Subcutaneous abdominal adipose tissue (tissue), 5 donors: ENCODE measurements at regions not wholly inside any gene's neighbourhood (a gene's known extent, or its start where the extent isn't known, plus 50 kb on each side); places are given as distances from the start of the nearest gene placed in this dataset.
"Not testable (repeated sequence)": the region's sequence is repeated elsewhere in the genome, so short reads cannot be mapped to it uniquely, and the experiment has no call there.

Experiments used
- H3K27ac ChIP-seq: one replicate; pipeline ENCODE4 v1.7.0; 2013; ENCODE audit warnings: low read depth, mild to moderate bottlenecking, inconsistent platforms, low read length, moderate library complexity
- H3K27me3 ChIP-seq, 5 donors: one replicate each; pipeline ENCODE4 v1.7.0; 2013; ENCODE audit warnings: low read length in 5 of 5, inconsistent platforms in 1 of 5; ENCODE audit not compliant: control insufficient read depth in 5 of 5, insufficient read depth in 4 of 5
- H3K36me3 ChIP-seq, 5 donors: one replicate each; pipeline ENCODE4 v1.7.0; 2013; ENCODE audit warnings: low read length in 5 of 5; ENCODE audit not compliant: control insufficient read depth in 5 of 5, insufficient read depth in 5 of 5
- H3K4me1 ChIP-seq, 5 donors: one replicate each; pipeline ENCODE4 v1.7.0; 2013; ENCODE audit warnings: low read length in 5 of 5, mild to moderate bottlenecking in 3 of 5, moderate library complexity in 1 of 5; ENCODE audit not compliant: control insufficient read depth in 5 of 5, insufficient read depth in 5 of 5
- H3K4me3 ChIP-seq, 5 donors: one replicate each; pipeline ENCODE4 v1.7.0; 2013; ENCODE audit warnings: low read length in 5 of 5, low read depth in 1 of 5
- H3K9ac ChIP-seq, 5 donors: one replicate each; pipeline ENCODE4 v1.7.0; 2013; ENCODE audit warnings: low read length in 5 of 5, mild to moderate bottlenecking in 4 of 5, moderate library complexity in 3 of 5
- H3K9me3 ChIP-seq, 5 donors: one replicate each; pipeline ENCODE4 v1.7.0; 2013; ENCODE audit warnings: low read length in 5 of 5; ENCODE audit not compliant: control insufficient read depth in 5 of 5
- donor health status: healthy.
- donor health status: healthy.
- donor health status: healthy.
- donor health status: healthy.
- donor health status: healthy.

GRCh38 chr11:100594320-100594719 is 92.8 kb upstream of the ARHGAP42 start:
- H3K27ac ChIP-seq: no peak overlapping the region
- H3K4me1 ChIP-seq: no peaks in the 10 kb centered on the region
- H3K9me3 ChIP-seq: no peaks in the 10 kb centered on the region
- H3K27me3 ChIP-seq: no peaks in the 10 kb centered on the region
- H3K36me3 ChIP-seq: no peaks in the 10 kb centered on the region
- H3K9ac ChIP-seq: no peak overlapping the region
- H3K4me3 ChIP-seq: no peak overlapping the region

GRCh38 chr11:100600941-100601340 is 86.1 kb upstream of the ARHGAP42 start:
- H3K27ac ChIP-seq: no peak overlapping the region

GRCh38 chr11:100602716-100603115 is 84.4 kb upstream of the ARHGAP42 start:
- no peak overlapping the region for H3K27ac ChIP-seq
- peaks cover 0 to 8% (median 0%) of the 10 kb centered on the region in 5 donors for H3K4me1 ChIP-seq
- H3K9ac ChIP-seq: no peak overlapping the region
- H3K36me3 ChIP-seq: no peaks in the 10 kb centered on the region
- H3K9me3 ChIP-seq: no peaks in the 10 kb centered on the region
- no peaks in the 10 kb centered on the region for H3K27me3 ChIP-seq
- no peak overlapping the region for H3K4me3 ChIP-seq

More at GRCh38 chr11:100600941-100601340, 86.1 kb upstream of the ARHGAP42 start:
- H3K27me3 ChIP-seq: no peaks in the 10 kb centered on the region
- H3K4me3 ChIP-seq: no peak overlapping the region
- no peak overlapping the region for H3K9ac ChIP-seq
- no peaks in the 10 kb centered on the region for H3K36me3 ChIP-seq
- H3K9me3 ChIP-seq: no peaks in the 10 kb centered on the region
- H3K4me1 ChIP-seq: peaks cover 0 to 8% (median 0%) of the 10 kb centered on the region in 5 donors

GRCh38 chr11:100607761-100608160 is 79.3 kb upstream of the ARHGAP42 start:
- H3K9me3 ChIP-seq, H3K36me3 ChIP-seq, H3K27me3 ChIP-seq, H3K4me1 ChIP-seq, H3K4me3 ChIP-seq, H3K27ac ChIP-seq, H3K9ac ChIP-seq: not testable (repeated sequence)

- H3K4me3 ChIP-seq: no peak overlapping the region
- no peak overlapping the region for H3K9ac ChIP-seq
- H3K9me3 ChIP-seq: peaks cover 0 to 5% (median 3%) of the 10 kb centered on the region in 5 donors
- no peaks in the 10 kb centered on the region for H3K27me3 ChIP-seq
- no peaks in the 10 kb centered on the region for H3K4me1 ChIP-seq
- H3K27ac ChIP-seq: no peak overlapping the region
- H3K36me3 ChIP-seq: no peaks in the 10 kb centered on the region
These were observed 74.3 kb upstream of the ARHGAP42 start for GRCh38 chr11:100612766-100613165.

- no peaks in the 10 kb centered on the region for H3K27me3 ChIP-seq
- H3K27ac ChIP-seq: no peak overlapping the region
- no peaks in the 10 kb centered on the region for H3K4me1 ChIP-seq
- H3K36me3 ChIP-seq: no peaks in the 10 kb centered on the region
- H3K9ac ChIP-seq: no peak overlapping the region
- H3K4me3 ChIP-seq: no peak overlapping the region
- peaks cover 0 to 21% (median 13%) of the 10 kb centered on the region in 5 donors for H3K9me3 ChIP-seq
These were observed 68.2 kb upstream of the ARHGAP42 start for GRCh38 chr11:100618914-100619313.

GRCh38 chr11:100619484-100619883 is 67.6 kb upstream of the ARHGAP42 start:
- Histone ChIP-seq H3K27ac (no peak overlapping the region), H3K9me3 (peaks cover 0 to 21% (median 15%) of the 10 kb centered on the region in 5 donors), H3K27me3 (no peaks in the 10 kb centered on the region), H3K4me3 (no peak overlapping the region), H3K4me1 (no peaks in the 10 kb centered on the region), H3K9ac (no peak overlapping the region), H3K36me3 (no peaks in the 10 kb centered on the region)

- Histone ChIP-seq H3K4me1 (no peaks in the 10 kb centered on the region), H3K36me3 (no peaks in the 10 kb centered on the region), H3K9ac (no peak overlapping the region)
These were observed 64.7 kb upstream of the ARHGAP42 start for GRCh38 chr11:100622404-100622803.

GRCh38 chr11:100624346-100624745 is 62.7 kb upstream of the ARHGAP42 start:
- Histone ChIP-seq H3K27ac (no peak overlapping the region), H3K4me3 (no peak overlapping the region), H3K36me3 (no peaks in the 10 kb centered on the region), H3K27me3 (no peaks in the 10 kb centered on the region), H3K4me1 (no peaks in the 10 kb centered on the region), H3K9ac (no peak overlapping the region), H3K9me3 (peaks cover 0 to 21% (median 18%) of the 10 kb centered on the region in 5 donors)

More at GRCh38 chr11:100622404-100622803, 64.7 kb upstream of the ARHGAP42 start:
- H3K4me3 ChIP-seq: peak overlapping the region in 1 of 5 donors; percentile 19
- H3K27ac ChIP-seq: no peak overlapping the region
- no peaks in the 10 kb centered on the region for H3K27me3 ChIP-seq
- peaks cover 0 to 21% (median 18%) of the 10 kb centered on the region in 5 donors for H3K9me3 ChIP-seq

GRCh38 chr11:100625041-100625440 is 62.0 kb upstream of the ARHGAP42 start:
- Histone ChIP-seq H3K4me3 (no peak overlapping the region), H3K9me3 (peaks cover 0 to 21% (median 18%) of the 10 kb centered on the region in 5 donors), H3K36me3 (no peaks in the 10 kb centered on the region), H3K9ac (no peak overlapping the region), H3K27ac (no peak overlapping the region), H3K4me1 (no peaks in the 10 kb centered on the region), H3K27me3 (no peaks in the 10 kb centered on the region)

GRCh38 chr11:100629671-100630070 is 57.4 kb upstream of the ARHGAP42 start:
- Histone ChIP-seq H3K36me3 (no peaks in the 10 kb centered on the region), H3K4me3 (no peak overlapping the region), H3K27ac (no peak overlapping the region), H3K9ac (no peak overlapping the region), H3K9me3 (peaks cover 0 to 1% (median 0%) of the 10 kb centered on the region in 5 donors), H3K27me3 (no peaks in the 10 kb centered on the region), H3K4me1 (peaks cover 0 to 14% (median 8%) of the 10 kb centered on the region in 5 donors)
